Lower leg skin (tissue), 3 donors: ENCODE measurements at regions not wholly inside any gene's neighbourhood (a gene's known extent, or its start where the extent isn't known, plus 50 kb on each side); places are given as distances from the start of the nearest gene placed in this dataset.

ENCODE experiments used
- CTCF ChIP-seq, 3 donors: fragments of 450-650 bp; IDR thresholded peaks; one replicate each; pipeline ENCODE4 v1.5.1; 2016; ENCODE audit warnings: antibody characterized with exemption in 3 of 3, mild to moderate bottlenecking in 3 of 3, moderate library complexity in 2 of 3
- POLR2A ChIP-seq, 2 donors: fragments of 450-650 bp; IDR thresholded peaks; one replicate each; pipeline ENCODE4 v1.6.1; 2016 to 2017; ENCODE audit warnings: antibody characterized with exemption in 2 of 2, mild to moderate bottlenecking in 1 of 2, moderate library complexity in 1 of 2

GRCh38 chr22:22341736-22342135 is 97.2 kb downstream of the VPREB1 start:
- TF ChIP-seq POLR2A (IDR thresholded peaks at IDR 0.05) (no peak), CTCF (IDR thresholded peaks at IDR 0.05) (no peak)
